ENCODE measurements at regions not wholly inside any gene's neighbourhood (a gene's known extent, or its start where the extent isn't known, plus 50 kb on each side); places are given as distances from the start of the nearest gene placed in this dataset.

DNA sequence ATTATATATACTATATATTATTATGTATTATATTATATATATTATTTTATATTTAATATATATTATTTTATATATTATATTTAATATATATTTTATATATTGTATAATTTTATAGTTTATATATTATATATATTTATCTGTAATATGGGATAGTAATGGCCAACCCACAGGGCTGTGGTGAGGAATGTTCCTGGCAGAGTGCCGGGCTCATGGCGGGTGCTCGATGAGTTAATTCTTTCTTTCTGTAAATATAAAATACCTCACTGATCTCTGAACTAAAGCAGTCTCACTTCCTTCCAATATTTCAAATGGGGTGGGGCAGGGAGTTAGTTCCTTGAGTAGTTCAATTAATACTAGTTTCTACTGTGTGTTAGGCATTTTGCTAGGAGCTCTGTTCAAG, 389.4 kb downstream of the TSN start:
- DNase-seq (ENCODE audit: low read depth in 1 of 2, low spot score in 1 of 2) = no peak
- in situ Hi-C loops (cut with HindIII; ENCODE audit: low pct_unique_long_range_greater_than_20kb, low sequenced_read_pairs) = no loop called here
- no peak for TF ChIP-seq JUND (IDR thresholded peaks at IDR 0.05; ENCODE audit: low read depth)

DNA sequence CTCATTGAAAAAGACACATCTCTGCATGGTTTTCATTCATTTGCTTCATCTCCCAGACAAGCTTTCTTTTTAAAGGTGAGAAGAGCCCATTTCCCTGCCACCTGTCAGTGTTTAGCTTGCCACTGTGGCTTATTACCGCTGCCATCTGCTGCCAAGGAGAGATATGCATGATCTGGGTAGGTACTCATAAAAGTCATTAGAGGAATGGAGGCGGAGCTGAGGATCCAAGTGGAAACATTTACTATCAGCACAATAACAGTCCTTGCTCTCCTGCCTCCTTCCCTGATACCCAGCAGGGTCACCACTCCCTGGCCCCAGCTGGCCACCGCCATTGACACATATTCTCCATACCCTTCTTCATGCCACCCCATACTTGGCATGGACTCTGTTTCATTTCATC, 390.4 kb downstream of the TSN start:
- in situ Hi-C loops (cut with HindIII; ENCODE audit: low pct_unique_long_range_greater_than_20kb, low sequenced_read_pairs) = no loop called here
- no peak for DNase-seq (ENCODE audit: low read depth in 1 of 2, low spot score in 1 of 2)
- no peak for TF ChIP-seq JUND (IDR thresholded peaks at IDR 0.05; ENCODE audit: low read depth)

DNA sequence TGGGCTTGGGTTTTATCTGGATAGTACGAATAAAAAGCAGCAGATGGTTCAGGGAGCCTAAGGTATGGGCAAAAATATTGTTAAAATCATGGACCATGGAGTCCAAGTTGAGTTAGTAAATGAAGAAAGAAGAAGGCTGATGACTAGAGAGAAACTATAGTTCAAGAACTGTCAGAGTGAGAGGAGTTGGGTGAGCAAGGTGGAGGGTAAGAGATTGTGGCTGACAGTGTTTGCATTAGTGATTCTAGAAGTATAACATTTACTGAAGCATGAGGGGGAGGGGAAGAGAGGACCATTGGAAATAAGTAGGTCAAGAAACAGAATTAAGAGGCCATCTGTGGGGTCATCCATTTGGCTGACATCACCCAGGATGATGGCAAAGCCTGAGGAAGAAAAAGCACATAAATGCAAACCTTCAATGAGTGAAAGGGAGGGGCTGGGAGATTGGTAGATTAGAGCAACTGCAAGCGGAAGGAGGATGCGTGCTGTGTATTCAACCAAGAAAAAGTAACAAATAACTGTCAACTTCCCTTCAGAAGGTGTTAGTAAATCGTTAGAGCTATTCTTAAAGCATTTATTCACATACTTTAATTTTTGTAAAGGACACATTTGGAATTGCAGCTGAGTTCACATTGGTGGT, 392.8 kb downstream of the TSN start:
- TF ChIP-seq JUND (IDR thresholded peaks at IDR 0.05; ENCODE audit: low read depth) = no peak
- no peak for DNase-seq (ENCODE audit: low read depth in 1 of 2, low spot score in 1 of 2)
- in situ Hi-C loops (cut with HindIII; ENCODE audit: low pct_unique_long_range_greater_than_20kb, low sequenced_read_pairs) = no loop called here

DNA sequence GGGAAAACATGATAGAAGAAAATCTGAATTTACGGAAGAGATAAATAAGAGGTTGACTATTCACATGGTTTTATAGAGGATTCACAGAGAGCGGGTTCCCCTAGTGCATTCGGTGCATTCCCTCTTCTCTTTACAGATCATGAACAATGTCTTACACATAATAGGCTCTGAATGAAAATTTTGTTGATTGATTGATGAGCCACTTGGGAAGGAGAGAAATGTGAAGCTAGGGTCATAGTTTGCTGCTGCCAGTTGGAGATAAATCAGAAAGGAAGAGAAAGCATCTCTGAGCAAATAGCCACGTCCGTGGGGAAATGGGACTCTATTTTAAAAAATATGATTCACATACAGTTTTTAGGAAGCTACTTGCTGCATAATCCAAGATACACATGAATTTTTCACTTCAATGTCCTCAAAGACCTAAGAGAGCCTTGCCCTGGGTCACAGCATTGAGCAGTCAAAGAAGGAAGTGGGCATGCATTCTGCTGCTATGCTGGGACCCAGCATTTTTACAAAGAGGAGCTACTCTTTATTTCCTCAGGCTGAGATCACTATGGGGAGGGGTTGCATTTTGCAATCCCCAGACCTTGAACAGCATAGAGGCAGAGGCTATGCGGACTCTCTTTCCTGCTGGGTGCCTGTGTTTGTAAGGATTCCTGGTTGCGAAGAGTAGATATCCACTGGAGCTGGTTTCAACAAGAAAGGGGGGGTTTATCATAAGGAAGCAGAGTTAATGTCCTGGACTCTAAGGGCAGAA, 395.3 kb downstream of the TSN start:
- TF ChIP-seq JUND (IDR thresholded peaks at IDR 0.05; ENCODE audit: low read depth) = no peak
- in situ Hi-C loops (cut with HindIII; ENCODE audit: low pct_unique_long_range_greater_than_20kb, low sequenced_read_pairs) = no loop called here
- no peak for DNase-seq (ENCODE audit: low read depth in 1 of 2, low spot score in 1 of 2)

DNA sequence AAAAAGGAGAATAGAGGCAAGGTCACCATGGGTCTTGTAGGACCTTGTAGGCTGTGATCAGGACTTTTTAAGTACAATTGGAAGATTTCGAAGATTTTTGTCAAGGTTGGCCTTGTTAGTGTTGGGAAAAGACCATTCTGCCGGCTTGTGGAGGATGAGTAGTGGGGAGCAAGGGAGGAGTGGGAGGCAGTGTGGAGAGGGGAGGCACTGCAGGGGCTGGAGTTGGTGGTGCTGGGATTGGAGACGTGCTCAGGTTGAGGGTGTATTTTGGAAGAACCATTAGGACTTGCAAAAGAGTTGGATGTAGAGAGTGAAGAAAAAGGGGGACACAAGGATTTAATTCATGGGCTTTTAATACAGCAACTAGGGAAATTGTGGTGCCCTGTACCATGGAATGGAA, 397.1 kb downstream of the TSN start:
- no peak for DNase-seq (ENCODE audit: low read depth in 1 of 2, low spot score in 1 of 2)
- in situ Hi-C loops (cut with HindIII; ENCODE audit: low pct_unique_long_range_greater_than_20kb, low sequenced_read_pairs) = no loop called here
- TF ChIP-seq JUND (IDR thresholded peaks at IDR 0.05; ENCODE audit: low read depth) = no peak

DNA sequence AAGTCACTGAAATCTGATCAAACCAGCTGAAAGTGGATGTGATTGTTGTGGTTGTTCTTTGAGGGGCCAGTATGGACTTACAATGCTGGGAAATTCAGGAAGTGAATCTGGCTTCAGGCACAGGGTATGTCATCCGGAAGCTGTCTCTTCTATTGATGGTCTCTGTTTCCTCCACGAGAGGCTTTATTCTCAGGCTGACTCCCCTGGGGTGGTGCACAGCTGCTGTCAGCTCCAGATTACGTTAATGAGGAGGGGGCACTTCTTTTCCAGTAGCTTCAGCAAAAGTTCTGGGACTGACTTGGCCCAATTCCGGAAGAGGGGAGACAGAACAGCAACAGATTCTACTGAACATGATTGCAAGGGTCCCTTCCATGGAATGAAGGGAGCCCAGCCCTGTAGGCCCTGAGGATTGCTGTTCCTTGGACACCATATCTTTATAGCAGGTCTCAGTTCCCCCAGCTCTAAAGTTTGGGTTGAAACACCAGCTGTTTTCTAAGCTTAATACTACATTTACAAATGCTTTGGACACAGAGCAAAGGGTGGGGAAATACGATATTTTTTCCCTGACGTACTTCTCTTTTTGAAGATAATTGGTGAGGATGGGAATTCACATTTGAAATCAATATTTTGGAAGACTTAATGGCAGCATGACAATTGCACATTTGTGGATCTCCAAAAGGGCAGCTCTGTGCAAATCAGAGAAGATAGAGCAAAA, 400.9 kb downstream of the TSN start:
- no peak for DNase-seq (ENCODE audit: low read depth in 1 of 2, low spot score in 1 of 2)
- in situ Hi-C loops (cut with HindIII; ENCODE audit: low pct_unique_long_range_greater_than_20kb, low sequenced_read_pairs) = no loop called here
- no peak for TF ChIP-seq JUND (IDR thresholded peaks at IDR 0.05; ENCODE audit: low read depth)

DNA sequence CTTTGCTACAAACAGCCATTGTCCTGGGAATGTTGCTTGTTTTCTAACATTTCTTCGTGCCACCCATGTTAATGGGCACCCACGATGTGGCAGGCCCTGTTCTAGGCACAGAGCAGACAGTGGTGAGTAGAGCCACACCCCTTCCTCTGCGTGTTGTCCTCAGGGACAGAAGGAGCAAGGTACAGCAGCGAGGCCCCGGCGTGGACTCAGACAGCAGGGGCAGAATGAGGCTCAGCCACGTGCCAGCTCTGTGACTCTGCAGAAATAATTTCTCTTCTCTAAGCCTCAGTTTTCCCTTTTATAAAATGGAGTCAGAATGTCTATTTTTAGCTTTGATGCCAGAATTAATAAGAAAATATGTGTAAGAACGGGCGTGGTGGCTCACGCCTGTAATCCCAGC, 401.7 kb downstream of the TSN start:
- TF ChIP-seq JUND (IDR thresholded peaks at IDR 0.05; ENCODE audit: low read depth) = no peak
- no peak for DNase-seq (ENCODE audit: low read depth in 1 of 2, low spot score in 1 of 2)
- in situ Hi-C loops (cut with HindIII; ENCODE audit: low pct_unique_long_range_greater_than_20kb, low sequenced_read_pairs) = no loop called here

DNA sequence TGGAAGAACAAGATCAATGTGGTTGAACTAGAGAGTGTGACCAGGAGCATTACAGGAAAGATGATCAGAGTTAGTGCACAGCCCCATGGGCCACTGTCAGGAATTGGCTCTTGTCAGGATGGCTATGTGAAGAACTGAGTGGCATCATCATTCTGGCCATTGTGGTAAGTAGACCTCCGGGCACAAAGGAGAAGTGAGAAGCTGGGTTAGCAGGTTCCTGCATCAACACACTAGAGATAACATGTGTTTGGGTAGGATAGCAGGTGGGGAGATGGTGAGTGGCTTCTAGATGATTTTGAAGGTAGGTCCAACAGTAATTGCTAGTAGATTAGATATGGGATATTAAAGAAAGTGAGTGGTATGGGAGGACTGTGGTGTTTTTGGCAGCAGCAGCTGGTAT, 408.2 kb downstream of the TSN start:
- TF ChIP-seq JUND (IDR thresholded peaks at IDR 0.05; ENCODE audit: low read depth) = no peak
- in situ Hi-C loops (cut with HindIII; ENCODE audit: low pct_unique_long_range_greater_than_20kb, low sequenced_read_pairs) = no loop called here
- no peak for DNase-seq (ENCODE audit: low read depth in 1 of 2, low spot score in 1 of 2)

DNA sequence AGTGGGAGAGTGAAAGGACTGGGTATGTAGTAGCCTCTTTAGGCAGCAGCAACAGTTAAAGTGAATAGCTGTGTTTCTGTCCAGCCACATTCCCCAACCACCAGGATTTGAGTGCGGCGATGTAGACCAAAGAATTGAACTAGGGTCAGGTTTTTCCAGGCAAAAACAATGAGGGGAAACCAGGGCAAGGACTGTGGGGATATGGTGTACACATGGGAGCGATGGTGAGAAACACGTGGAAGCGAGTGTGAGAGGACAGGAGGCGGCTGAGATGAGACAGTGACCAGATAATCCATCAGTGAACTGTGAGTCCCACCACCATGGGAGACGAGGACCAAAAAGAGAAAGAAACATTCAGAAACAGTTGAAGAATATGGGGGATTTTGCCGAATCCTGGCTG, 409.5 kb downstream of the TSN start:
- TF ChIP-seq JUND (IDR thresholded peaks at IDR 0.05; ENCODE audit: low read depth) = no peak

DNA sequence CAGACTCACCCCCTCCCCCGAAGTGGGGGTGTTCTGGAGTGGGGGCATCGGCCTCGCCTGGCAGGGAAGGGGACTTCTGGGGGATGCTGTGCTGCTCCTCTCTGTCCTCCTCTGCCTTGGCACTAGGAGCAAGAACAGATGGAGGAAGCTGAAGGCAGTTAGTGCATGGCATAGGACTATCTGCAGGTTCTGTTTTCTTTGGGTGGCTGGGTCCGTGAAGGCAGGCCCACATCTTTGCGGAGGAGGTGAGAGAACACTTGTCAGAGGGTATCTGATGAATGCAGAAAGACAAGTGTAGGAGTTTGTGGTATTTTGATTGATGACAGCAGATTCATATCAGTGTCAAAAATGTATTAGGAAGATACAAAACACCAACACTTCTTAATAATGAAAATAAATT, 411.4 kb downstream of the TSN start:
- in situ Hi-C loops (cut with HindIII; ENCODE audit: low pct_unique_long_range_greater_than_20kb, low sequenced_read_pairs) = no loop called here
- TF ChIP-seq JUND (IDR thresholded peaks at IDR 0.05; ENCODE audit: low read depth) = no peak
- DNase-seq (ENCODE audit: low read depth in 1 of 2, low spot score in 1 of 2) = no peak

More for the DNA sequence above, 409.5 kb downstream of the TSN start:
- in situ Hi-C loops (cut with HindIII; ENCODE audit: low pct_unique_long_range_greater_than_20kb, low sequenced_read_pairs) = no loop called here
- DNase-seq (ENCODE audit: low read depth in 1 of 2, low spot score in 1 of 2) = no peak

DNA sequence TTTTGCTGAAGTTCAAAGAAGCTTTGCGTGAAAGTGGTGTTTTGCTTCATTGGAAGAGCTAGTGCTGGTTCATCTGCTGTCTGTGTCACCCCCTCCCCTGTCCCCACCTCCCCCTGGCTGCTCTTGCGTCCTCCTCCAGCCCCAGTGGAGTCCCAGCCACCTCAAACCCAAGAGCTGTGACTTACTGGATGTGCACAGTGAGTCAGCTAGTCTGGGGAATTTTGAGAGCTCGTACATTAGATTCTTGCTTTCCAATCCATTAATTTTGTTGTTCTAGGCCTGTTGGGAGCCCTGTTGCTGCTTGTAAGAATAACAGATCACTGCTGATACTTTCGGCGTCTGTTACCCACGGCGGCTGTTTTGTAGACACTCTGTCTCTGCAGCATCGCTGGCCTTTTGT, 412.1 kb downstream of the TSN start:
- in situ Hi-C loops (cut with HindIII; ENCODE audit: low pct_unique_long_range_greater_than_20kb, low sequenced_read_pairs) = no loop called here
- no peak for TF ChIP-seq JUND (IDR thresholded peaks at IDR 0.05; ENCODE audit: low read depth)
- DNase-seq (ENCODE audit: low read depth in 1 of 2, low spot score in 1 of 2) = no peak

DNA sequence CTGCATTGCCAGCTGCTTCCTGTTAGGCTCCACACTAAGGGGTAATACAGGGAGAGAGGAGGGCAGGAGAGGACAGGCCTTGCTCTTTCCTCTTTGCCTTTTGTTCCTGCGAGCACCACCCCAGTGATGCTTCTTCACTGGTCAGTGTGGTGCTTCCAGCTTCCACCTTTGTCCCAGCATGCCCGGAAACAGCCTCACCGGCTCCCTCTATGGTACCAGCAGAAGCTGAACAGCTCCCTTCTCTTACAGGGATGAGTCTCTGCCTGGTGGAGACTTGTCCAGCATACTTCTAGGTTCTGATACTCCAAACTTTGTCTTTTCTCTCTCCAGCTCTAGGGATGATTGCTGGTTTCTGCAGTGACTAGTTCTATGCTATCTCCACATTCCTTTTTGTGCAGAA, 413.3 kb downstream of the TSN start:
- in situ Hi-C loops (cut with HindIII; ENCODE audit: low pct_unique_long_range_greater_than_20kb, low sequenced_read_pairs) = no loop called here
- no peak for DNase-seq (ENCODE audit: low read depth in 1 of 2, low spot score in 1 of 2)

DNA sequence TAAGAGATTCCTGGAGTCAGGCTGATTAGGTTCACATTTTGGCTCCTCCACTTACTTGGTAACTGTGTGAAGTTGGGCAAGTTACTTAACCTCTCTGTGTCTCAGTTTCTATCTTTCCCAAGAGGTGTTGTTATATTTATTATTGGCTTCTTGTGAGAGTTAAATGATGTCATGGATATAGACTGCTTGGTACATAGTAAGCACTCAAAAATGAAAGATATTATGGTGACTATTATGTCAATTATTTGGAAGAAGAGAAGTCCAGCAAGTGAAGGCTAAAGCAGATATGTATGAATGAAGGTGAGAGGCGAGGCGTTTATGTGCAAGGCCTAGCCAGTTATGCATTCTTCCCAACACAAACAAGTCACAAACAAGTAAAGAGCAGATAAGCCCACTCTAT, 417.4 kb downstream of the TSN start:
- no peak for DNase-seq (ENCODE audit: low read depth in 1 of 2, low spot score in 1 of 2)
- in situ Hi-C loops (cut with HindIII; ENCODE audit: low pct_unique_long_range_greater_than_20kb, low sequenced_read_pairs) = no loop called here
- no peak for TF ChIP-seq JUND (IDR thresholded peaks at IDR 0.05; ENCODE audit: low read depth)

More for the DNA sequence above, 413.3 kb downstream of the TSN start:
- no peak for TF ChIP-seq JUND (IDR thresholded peaks at IDR 0.05; ENCODE audit: low read depth)

Data from T47D (cell line).